HS-27A (cell line): ENCODE measurements at regions not wholly inside any gene's neighbourhood (a gene's known extent, or its start where the extent isn't known, plus 50 kb on each side); places are given as distances from the start of the nearest gene placed in this dataset.

Experiments
- DNase-seq: peaks from one replicate; pipeline ENCODE4 v3.0.0-alpha.2; 2012; ENCODE audit warnings: low read depth, missing footprints

DNA sequence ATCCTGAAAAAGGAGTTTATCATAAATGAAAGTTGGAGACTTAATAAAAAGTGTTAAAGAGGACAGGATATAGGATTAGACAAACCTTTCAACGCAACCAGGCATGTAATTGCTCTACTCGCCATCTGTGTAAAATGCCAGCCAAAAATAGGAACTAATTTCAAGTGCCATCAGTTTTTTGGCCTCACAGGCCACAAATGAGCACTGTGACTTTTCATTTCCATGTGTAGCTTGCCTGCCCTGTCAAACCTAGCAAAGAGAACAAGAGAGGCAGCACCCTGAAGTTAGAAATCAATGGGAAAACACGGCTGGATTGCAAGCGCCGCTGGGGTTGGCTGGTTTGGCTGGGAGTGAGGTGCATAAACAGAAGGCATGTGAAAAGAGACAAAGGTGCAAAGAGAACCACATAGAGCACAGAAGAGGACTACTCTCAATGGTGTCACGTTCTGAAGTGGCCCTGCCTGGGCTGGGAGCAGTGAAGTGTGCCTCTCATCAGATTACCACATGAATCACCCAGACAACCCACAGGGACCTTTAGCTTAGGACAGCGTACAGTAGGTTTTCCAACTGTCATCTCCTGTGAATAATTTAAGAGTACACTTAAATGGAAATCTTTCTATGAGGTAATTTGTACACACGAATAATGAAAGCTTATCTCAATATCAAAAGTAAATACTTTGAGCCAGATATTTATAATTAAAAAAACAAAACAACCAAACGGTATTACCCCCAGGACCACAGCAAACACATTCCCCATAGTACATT is 78.0 kb upstream of the NHSL1 start:
- no peak for DNase-seq

DNA sequence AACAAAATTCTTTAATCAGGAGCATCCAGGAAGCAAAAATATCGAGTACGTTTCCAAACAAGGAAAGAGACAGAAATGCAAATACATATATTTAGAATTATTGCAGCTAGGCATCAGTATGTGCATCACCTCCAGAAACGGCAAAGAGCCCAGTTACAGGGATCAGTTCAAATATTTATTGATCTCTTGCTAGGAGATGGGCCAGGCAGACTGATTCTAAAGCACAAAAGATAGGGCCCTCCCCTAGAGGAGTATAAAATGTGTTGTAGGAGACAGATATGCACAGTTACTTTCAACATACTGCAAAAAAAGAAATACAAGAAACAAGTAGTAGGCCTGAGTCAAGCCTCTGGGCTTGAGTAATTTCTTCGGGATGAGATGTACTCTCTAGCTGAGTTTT is 80.7 kb upstream of the NHSL1 start:
- no peak for DNase-seq

DNA sequence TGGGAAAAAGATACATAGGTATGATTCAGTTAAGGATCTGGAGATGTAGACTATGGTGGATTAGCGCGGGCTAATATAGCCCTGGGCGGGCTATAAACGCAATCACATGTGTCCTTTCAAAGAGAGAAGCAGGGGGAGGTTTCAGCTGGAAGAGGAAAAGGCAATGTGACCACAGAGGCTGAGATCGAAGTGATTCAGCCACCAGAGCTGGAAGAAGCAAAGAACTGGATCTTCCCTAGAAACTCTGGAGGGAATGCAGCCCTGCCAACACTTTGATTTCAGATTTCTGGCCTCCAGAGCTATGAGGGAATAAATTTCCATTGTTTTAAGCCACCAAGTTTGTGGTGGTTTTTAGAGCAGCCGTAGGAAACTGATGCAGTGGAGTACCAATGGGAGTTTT is 81.5 kb upstream of the NHSL1 start:
- no peak for DNase-seq

DNA sequence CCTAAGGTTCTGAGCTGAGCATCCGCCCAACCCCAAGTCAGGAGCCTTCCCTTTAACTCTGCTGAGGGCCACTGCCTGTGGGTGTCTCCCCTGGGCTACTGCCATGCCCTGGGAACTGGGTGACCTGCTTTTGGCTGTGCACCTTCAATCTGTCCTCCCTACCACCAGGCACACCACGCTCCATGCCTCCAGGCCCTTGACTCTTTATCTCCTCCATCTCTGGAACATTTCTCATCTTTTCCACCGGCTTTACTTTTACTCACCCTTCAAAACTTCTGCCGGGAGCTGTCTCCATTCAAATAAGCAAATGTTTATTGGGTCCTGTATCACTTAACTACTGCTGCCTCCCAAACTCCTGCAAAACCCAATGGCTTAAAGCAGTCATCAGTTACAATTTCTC is 83.3 kb upstream of the NHSL1 start:
- DNase-seq: no peak

DNA sequence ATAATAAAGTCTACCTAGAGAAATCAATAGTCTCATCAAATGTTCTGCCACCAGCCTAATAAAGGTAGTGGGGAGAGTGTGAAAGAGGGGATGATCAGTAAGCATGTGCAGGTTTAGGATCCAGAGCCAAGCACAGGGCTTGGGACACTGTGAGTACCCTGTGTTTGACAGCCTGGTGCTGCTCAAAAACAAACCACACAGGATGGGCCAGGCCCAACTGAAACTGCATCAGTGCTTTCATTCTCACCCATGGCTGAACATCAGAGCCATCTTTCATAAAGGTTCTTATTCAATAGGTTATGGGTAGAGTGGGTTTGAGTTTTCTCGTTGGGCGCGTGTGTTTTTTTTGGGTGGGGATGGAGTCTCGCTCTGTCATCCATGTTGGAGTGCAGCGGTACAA is 87.3 kb upstream of the NHSL1 start:
- DNase-seq: no peak

DNA sequence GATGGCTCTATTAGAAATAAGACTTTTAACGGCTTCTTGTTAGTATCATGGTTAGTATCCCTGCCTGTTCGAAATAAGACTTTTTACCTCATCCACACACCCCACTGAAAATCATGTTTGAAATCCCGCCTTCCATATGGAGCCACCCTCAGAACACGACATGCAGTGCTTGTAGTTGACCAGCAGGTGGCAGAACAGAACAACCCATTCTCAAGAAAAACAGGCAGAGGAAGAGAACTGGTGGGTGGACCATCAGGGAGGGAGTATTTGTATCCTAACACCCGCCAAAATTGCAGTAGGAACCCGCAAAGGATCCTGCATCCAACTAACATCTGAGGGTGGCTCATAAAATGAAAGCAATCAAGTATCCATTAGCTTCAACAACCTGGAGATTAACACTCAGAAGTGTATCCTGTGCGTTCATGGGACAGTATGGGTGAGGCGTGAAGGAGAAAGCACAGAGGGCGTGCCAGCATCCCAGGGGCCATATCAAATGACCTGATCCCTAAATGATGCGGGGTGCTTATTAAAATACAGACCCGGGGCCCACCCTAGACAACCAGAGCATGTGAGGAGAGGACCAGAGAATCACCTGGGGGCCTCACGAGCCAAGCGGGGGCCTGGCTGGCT is 89.6 kb upstream of the NHSL1 start:
- peak; percentile 49 for DNase-seq

DNA sequence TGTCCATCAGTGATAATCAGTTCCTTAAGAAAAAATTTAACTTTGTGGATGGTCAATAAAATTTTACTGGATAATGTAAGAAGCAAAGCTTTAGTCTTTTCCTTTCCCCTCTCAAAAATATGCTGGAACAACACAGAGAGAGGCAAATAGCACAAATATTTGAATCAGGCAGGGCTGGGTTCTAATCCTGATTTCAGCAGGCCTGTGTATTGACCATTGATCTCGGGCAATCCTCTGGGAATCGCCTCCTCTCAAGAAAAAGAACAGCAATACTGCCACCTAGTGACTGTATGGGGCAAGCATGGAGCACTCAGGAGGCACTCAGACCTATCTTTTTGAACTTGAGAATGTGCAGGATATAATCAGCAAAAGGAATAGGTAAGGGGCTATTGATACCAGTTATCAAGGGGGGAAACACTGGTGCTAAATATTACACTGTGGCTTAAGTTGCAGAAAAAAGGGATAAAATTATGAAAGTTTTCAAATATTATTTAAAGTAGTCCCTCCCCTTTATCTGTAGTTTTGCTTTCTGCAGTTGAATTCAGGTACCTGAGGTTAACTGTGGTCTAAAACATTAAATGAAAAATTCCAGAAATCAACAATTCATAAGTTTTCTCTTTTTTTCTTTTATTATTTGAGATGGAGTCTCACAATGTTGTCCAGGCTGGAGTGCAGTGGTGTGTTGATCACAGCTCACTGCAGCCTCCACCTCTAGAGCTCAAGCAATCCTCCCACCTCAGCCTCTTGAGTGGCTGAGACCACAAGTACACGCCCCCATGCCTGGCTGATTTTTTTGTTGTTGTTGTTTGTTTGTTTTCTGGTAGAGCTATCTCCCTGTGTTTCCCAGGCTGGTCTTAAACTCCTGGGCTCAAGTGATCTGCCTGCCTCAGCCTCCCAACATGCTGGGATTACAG is 91.8 kb upstream of the NHSL1 start:
- peak; percentile 41 for DNase-seq

DNA sequence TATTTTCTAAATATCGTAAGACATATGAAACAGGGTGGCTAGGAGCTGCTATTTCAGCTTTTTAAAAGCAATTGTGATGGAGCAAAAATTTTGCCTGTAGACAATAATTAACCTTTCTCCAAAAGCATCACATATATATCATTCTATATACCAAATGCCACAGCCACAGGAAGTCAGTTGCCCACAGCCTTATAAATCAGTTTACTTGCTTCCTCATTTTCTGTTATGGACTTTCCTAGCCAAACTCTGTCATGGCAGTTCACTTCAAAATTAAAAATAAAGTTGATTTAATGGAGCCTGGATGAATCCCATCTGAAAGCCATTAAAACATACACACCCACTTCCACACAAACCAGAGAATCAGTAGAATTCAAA is 93.4 kb upstream of the NHSL1 start:
- no peak for DNase-seq

DNA sequence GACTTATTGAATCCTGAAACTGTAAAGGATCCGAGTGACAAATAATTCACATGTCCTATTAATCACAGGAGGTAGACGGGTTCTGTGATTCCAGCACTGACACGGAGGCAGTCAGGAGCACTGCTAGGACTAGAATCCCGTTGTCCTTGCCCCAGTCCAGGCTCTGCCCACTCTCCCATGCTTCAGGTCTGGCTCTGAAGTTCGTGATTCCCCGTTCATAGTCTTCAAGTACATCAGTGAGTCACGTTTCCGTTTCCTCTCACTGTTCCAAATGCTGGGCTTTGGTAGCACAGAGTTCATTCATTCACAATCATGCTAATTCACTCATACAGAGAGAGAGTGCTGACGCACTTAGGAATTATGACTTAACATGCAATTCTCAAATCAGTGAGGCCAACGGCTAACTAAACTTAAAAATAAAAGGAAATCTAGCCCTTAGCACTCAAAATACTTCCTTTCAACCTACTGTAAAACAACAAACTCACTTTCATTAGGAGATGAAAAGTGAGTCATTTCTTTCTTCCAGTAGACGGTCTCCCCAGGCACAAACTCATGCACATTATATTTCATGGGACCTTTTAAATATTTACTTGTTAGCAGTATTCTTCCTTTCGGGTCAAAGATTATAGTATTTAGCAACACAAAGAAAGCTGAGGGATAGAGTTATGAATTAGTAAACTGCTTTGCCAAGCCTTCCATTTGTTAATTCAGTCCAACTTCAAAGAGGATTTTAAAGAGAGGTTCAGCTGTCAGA is 94.0 kb upstream of the NHSL1 start:
- peak; percentile 78 for DNase-seq

DNA sequence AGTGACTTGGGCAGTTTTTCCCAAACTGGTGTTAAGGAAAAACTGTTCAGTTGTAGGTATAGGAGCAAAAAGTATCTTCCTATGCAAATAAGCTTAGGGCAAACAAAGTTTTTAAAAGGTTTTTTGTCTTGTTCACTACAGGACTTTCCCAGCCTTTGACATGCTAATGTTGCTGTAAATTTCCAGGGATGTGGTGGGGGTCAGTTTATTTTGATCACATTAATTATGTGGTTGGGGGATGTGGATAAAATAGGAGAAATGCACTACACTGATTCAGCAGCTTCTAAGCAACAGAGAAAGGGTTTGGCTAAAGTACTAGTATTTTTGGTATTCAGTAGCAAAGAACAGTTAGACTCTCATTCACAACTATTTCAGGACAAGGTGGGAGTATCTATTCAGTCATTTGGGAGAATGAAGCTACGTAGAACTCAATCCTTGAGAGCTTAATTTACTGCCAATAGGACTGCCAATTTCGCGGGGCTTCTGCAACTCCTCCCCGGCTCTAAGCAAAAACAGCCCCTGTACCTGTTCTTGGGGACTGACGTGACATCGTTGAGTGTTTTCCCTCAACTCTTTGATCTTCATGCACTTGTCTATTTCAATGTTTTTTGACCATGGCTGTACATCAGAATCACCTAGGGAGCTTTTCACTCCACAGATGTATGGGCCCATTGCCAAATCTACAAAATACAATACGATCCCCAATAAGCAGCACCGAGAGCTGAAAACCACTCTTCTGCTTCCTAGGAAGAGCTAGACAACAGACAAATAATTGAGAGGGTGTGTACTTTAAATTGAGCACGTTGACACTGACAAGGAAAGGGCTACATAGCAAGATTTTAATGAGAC is 94.8 kb upstream of the NHSL1 start:
- DNase-seq: no peak

DNA sequence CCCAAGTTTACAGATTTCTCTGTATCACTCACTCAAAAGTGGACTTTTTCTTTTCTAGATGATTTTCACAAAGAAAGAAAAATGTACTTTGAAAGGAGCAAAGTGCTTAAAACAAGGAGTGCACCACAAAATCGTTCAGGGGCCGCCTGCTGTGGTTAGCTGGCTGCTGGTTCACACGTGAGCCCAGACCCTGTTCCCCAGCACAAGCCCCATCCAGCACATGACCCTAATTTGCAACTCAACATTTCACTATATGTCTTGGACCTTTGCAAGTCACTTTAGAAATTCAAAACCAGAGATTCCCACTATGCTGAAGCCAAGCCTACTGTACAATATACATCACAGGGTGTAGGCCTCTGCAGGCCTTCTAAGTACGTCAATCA is 95.5 kb upstream of the NHSL1 start:
- no peak for DNase-seq

DNA sequence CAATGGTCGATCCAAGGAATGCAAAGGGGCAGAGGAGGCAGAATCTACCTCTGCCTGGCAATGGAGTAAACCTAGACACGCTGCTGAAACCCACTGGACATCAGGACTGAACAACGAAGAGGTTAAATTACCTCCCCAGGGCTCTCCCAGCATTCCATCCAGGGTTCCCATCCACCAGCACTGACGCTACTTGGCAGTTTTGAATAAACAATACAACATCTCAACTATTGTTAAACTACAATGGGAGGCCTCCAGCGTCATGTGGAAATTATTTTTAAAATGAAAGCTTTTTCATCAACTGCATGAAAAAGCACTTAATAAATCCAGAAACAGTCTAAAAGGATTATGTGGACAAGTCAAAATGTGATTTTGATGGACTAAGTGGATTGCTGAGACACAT is 96.8 kb upstream of the NHSL1 start:
- DNase-seq: no peak

DNA sequence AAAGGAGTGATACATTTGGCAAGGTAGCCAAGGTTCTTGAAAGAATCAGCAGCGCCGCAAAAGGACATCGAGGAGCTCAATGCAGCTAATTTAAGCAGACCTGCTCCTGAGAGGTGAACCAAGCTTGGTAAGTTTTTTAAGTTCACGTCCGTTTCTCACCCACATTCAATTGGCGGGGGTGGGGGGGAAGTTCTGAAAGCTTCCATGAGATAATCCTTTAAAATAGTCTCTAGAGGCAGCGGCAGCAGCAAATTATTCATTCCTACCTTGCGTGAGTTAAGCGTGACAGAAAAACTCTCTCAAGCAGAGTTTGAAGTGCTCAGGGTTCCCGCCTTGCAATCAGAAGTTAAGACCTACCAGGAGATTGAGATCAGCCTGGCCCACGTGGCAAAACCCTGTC is 97.3 kb upstream of the NHSL1 start:
- no peak for DNase-seq

DNA sequence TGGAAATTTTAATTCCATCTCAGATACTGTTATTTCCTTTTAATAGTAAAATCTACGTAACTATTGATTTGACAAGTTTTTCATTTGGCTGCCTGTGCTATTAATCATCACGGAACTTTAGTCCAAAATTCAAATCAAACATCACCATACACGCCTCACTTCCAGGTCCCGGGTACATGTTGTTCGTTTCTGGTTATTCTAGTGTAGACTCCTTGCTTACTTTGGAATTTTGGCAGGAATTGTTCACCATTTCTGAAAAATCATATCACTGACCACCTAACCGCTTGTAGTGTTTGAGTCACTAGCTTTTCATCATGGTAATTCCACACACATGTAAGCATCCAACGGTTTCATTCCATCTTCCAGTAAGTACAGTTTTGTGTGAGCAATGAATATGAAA is 98.0 kb upstream of the NHSL1 start:
- DNase-seq: no peak

DNA sequence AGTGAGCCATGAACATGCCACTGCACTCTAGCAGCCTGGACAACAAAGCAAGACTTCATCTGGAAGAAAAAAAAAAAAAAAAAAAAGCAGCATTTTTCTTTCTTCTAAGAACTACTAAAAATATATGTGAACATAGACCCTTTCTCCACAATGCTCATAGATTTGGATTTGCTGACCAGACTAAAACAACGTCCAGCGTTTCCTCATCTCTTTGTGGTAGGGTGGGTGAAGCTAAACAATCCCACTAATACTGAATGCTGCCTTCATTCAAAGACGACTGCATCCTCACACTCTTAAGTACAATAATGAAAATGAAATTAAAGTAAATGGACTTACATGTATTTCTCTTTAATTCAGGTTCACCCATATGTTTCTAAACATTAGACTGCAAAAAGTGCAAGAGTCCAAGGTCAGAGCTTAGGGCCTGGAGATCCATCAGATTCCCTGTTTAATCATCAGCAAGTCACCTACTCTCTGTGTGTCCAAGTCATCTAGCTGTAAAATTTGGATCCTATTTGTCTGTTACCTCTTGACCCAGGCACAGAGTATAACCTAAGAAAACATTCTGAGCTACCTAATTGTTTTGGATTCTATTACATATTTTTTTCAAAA is 99.4 kb upstream of the NHSL1 start:
- DNase-seq: no peak

DNA sequence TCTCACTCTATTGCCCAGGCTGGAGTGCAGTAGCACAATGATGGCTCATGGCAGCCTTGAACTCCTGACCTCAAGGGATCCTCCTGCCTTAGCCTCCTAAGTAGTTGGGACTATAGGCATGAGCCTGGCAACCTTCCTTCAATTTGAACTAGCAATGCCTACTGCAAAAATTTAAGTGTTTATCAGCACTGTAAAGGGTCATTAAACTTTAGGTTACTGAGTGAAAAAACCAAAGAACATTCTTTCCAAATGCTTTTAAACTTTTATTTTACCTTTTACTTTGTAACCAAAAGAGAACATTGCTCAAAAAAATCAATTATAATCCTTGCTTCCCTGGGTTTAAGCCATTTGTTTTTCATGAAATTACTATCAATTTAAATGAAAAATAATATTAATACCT is 101.0 kb upstream of the NHSL1 start:
- no peak for DNase-seq

DNA sequence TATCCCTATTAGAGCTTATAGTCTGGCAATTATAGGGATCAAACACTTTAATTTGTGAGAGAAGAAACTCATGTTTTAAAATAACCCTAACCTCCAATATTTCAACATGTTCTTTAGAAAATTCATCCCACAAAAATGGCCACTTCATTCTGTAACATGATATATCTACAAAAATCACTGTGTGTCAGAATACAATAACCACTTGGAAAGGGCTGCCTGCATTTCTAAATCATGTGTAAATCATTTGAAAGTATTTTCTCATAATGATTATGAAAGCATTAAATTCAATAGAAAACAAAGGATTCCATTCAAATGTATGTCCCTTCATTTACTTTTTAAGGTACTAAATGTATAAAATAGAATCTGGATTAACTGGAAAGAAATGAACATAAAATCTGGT is 101.4 kb upstream of the NHSL1 start:
- no peak for DNase-seq

DNA sequence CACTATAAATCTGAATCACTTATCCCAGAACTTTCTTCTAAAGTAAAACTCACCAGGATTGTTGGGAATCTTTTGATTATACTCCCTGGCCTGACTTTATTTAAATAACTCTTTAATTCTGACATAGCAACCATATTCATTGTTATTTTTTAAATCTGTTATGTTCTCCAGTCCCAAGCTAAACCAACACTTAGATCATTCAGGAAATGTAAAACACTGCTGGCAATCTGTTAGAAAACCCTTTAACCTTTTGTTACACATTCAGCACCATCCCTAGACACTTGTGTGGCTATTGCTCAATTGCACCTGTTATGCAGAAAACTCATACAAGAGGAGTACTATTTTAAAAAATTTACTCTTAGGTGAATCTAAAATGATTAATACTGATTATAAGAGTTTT is 101.8 kb upstream of the NHSL1 start:
- no peak for DNase-seq

DNA sequence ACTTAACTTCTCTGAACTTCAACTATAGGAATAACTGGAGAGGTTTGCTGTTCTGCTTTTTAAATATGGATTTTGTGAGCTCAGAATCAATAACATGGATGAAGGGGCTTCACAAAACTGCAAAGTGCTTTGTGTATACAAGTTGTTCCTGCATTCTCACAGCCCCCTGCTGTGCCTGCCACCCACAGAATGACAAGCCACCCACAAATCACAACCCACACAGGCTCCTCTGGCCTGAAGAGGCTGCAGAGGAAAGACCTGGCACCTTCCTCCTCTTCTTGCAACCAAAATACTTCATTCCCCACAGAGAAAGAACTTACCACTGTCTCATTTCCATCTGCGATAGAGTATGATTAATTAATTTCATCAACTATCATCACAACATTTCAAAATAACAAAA is 106.7 kb upstream of the NHSL1 start:
- no peak for DNase-seq

DNA sequence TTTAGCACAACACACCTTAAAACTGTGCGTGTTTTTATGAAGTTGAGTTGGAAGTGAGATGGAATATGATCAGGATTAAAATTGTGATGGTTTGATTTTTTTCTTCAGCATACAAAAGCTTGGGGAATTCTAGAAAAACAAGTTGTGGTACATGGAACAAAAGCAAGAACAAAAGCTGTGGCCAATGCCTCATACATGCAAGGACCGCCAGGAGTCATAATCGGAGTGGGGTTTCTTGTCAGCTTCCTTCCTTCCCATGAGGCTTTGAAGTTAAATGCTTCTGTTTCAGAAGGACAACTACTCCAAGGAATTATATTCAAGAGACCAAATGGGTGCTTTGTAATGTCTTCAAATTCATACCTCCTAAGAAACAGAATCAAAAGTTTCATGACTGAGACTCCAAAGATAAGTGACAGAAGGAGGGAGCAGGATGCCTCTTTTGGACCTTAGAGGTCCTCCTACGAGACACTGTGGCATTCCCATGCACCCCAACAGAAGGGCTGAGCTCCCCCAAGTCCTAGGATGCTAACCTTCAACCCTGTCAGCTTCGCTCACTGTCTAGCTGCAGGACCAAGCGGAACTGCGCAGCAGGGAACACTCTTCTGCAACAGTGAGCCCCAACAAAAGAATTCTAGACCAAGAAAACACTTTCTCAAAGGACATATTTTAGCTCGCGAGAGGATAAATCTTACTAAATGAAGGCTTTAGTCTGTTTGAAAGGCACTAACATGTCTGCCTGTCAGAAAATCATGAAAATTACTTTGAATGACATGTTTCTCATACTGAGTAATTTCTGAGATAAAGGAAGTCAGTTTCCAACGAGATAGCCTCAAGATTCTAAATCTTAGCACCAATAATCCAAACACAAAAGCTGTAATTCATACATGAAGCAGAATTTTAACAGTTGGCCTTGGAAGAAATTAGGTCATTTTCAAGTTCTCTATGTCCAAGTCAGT is 108.5 kb upstream of the NHSL1 start:
- no peak for DNase-seq
